Ishikawa (cell line): ENCODE measurements at regions not wholly inside any gene's neighbourhood (a gene's known extent, or its start where the extent isn't known, plus 50 kb on each side); places are given as distances from the start of the nearest gene placed in this dataset.

Experiments used
- TEAD4 ChIP-seq: IDR thresholded peaks from 2 replicates; pipeline ENCODE4 v1.6.1; 2012
- TF ChIP-seq, protein P1 (sequence below): IDR thresholded peaks from 2 replicates; pipeline ENCODE4 v1.6.1; 2012; ENCODE audit warnings: low read depth, mild to moderate bottlenecking
- TF ChIP-seq, protein P2 (sequence below): IDR thresholded peaks from 2 replicates; pipeline ENCODE4 v1.6.1; 2012

DNA sequence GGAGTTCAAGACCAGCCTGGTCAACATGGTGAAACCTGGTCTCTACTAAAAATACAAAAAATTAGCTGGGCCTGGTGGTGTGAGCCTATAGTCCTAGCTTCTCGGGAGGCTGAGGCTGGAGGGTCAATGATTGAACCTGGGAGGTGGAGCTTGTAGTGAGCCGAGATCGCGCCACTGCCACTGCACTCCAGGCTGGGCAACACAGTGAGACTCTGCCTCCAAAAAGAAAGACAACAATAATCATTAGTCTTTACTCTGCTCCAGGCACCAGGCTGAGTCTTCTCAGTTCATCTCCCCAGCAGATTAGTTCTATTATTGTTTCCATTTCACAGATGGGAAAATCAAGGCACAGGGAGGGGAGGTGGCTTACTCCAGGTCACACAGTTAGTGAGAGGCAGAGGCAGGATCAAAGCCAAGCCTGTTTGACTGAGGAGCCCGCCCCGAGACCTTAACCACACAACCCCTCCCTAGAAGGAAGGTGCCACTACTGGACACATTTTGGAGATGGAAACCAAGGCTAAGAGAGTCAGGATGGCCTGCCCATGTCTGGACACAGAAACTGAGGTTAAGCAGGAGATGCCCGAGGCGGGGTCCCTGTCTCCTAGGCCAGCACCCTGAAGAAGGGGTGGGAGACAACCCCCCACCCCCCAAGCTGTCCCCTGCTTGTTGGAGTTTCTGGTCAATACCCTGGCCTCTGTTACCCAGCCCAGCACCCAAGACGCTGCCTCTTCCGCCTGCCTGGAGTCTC is 75.8 kb downstream of the CEBPB start:
- TF ChIP-seq, protein P1, sequence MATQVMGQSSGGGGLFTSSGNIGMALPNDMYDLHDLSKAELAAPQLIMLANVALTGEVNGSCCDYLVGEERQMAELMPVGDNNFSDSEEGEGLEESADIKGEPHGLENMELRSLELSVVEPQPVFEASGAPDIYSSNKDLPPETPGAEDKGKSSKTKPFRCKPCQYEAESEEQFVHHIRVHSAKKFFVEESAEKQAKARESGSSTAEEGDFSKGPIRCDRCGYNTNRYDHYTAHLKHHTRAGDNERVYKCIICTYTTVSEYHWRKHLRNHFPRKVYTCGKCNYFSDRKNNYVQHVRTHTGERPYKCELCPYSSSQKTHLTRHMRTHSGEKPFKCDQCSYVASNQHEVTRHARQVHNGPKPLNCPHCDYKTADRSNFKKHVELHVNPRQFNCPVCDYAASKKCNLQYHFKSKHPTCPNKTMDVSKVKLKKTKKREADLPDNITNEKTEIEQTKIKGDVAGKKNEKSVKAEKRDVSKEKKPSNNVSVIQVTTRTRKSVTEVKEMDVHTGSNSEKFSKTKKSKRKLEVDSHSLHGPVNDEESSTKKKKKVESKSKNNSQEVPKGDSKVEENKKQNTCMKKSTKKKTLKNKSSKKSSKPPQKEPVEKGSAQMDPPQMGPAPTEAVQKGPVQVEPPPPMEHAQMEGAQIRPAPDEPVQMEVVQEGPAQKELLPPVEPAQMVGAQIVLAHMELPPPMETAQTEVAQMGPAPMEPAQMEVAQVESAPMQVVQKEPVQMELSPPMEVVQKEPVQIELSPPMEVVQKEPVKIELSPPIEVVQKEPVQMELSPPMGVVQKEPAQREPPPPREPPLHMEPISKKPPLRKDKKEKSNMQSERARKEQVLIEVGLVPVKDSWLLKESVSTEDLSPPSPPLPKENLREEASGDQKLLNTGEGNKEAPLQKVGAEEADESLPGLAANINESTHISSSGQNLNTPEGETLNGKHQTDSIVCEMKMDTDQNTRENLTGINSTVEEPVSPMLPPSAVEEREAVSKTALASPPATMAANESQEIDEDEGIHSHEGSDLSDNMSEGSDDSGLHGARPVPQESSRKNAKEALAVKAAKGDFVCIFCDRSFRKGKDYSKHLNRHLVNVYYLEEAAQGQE: no peak
- no peak for TF ChIP-seq TEAD4
- TF ChIP-seq, protein P2, sequence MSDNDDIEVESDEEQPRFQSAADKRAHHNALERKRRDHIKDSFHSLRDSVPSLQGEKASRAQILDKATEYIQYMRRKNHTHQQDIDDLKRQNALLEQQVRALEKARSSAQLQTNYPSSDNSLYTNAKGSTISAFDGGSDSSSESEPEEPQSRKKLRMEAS: no peak
